ENCODE measurements at regions not wholly inside any gene's neighbourhood (a gene's known extent, or its start where the extent isn't known, plus 50 kb on each side); places are given as distances from the start of the nearest gene placed in this dataset.
"Not testable (repeated sequence)": the region's sequence is repeated elsewhere in the genome, so short reads cannot be mapped to it uniquely, and the experiment has no call there.

- TF ChIP-seq YY1 (IDR thresholded peaks at IDR 0.05; ENCODE audit: insufficient read depth, insufficient read length); ZNF274 (IDR thresholded peaks at IDR 0.05; ENCODE audit: low read depth, low read length); SUZ12 (IDR thresholded peaks at IDR 0.05; ENCODE audit: extremely low read depth, insufficient read depth, insufficient read length): not testable (repeated sequence)
Measured at GRCh38 chr12:73605925-73606324, 931.7 kb upstream of the ATXN7L3B start.
